NT2/D1 (cell line): ENCODE measurements at regions not wholly inside any gene's neighbourhood (a gene's known extent, or its start where the extent isn't known, plus 50 kb on each side); places are given as distances from the start of the nearest gene placed in this dataset.
"Not testable (repeated sequence)": the region's sequence is repeated elsewhere in the genome, so short reads cannot be mapped to it uniquely, and the experiment has no call there.

Source experiments
- DNase-seq: peaks from one replicate; pipeline ENCODE4 v3.0.0-alpha.2; 2011; ENCODE audit warnings: low read depth, low spot score
- H3K27me3 ChIP-seq: 2 replicates; pipeline ENCODE4 v1.6.0; 2011; ENCODE audit warnings: mild to moderate bottlenecking; ENCODE audit not compliant: insufficient read length, insufficient read depth
- H3K36me3 ChIP-seq: 2 replicates; pipeline ENCODE4 v1.6.1; 2011; ENCODE audit warnings: mild to moderate bottlenecking, low read length, mixed read lengths; ENCODE audit not compliant: insufficient read depth, insufficient read length
- H3K4me1 ChIP-seq: 2 replicates; pipeline ENCODE4 v1.5.1; 2011; ENCODE audit not compliant: insufficient read depth, insufficient read length
- H3K4me3 ChIP-seq: 2 replicates; pipeline ENCODE4 v1.5.1; 2011; ENCODE audit warnings: low read depth; ENCODE audit not compliant: insufficient read length
- H3K9ac ChIP-seq: 2 replicates; pipeline ENCODE4 v1.6.0; 2011; ENCODE audit warnings: low read depth; ENCODE audit not compliant: insufficient read length
- H3K9me3 ChIP-seq: 2 replicates; pipeline ENCODE4 v1.5.1; 2011; ENCODE audit warnings: mild to moderate bottlenecking, low read length; ENCODE audit not compliant: insufficient read depth
- SUZ12 ChIP-seq: IDR thresholded peaks from 2 replicates; pipeline ENCODE4 v1.6.1; 2011; ENCODE audit not compliant: insufficient read length, insufficient read depth; ENCODE audit errors: extremely low read depth
- YY1 ChIP-seq: IDR thresholded peaks from 2 replicates; pipeline ENCODE4 v1.6.1; 2011; ENCODE audit not compliant: insufficient read length, insufficient read depth
- ZNF274 ChIP-seq: IDR thresholded peaks from 2 replicates; pipeline ENCODE4 v1.6.1; 2011; ENCODE audit warnings: mild to moderate bottlenecking, low read depth, low read length

DNA sequence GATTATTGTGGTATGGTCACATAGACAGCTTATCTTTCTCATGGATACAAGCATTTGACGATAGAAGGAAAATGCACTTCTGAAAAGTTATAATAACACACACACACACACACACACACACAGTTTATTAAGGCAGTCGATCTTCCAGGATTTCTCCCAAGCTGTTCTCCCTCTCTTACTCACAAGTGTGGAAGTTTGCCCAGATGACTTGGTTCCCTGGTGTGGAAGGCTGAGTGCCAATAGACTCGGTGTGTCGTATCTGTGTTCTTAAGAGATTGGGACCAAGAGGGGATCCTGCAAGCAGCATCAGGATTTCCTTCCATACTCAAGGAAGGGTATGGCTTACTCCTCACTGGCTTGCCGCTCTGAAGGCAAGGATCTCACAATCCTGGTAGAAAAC lies 279.6 kb downstream of the HS3ST3B1 start:
- Histone ChIP-seq H3K36me3 (no peaks in the 10 kb centered on the region), H3K4me3 (no peak overlapping the region), H3K4me1 (no peaks in the 10 kb centered on the region), H3K9ac (no peak overlapping the region), H3K27me3 (no peaks in the 10 kb centered on the region), H3K9me3 (no peaks in the 10 kb centered on the region)
- TF ChIP-seq SUZ12: no peak
- TF ChIP-seq YY1: no peak
- no peak for TF ChIP-seq ZNF274
- DNase-seq: no peak

- TF ChIP-seq ZNF274: no peak
- TF ChIP-seq SUZ12: no peak
- TF ChIP-seq YY1: no peak
- H3K4me1 ChIP-seq: no peaks in the 10 kb centered on the region
- no peaks in the 10 kb centered on the region for H3K27me3 ChIP-seq
- DNase-seq: peak; percentile 16
- no peaks in the 10 kb centered on the region for H3K9me3 ChIP-seq
- no peak overlapping the region for H3K9ac ChIP-seq
- H3K36me3 ChIP-seq: no peaks in the 10 kb centered on the region
- H3K4me3 ChIP-seq: no peak overlapping the region
Measured at GRCh38 chr17:14579716-14580115, 278.8 kb downstream of the HS3ST3B1 start.

DNA sequence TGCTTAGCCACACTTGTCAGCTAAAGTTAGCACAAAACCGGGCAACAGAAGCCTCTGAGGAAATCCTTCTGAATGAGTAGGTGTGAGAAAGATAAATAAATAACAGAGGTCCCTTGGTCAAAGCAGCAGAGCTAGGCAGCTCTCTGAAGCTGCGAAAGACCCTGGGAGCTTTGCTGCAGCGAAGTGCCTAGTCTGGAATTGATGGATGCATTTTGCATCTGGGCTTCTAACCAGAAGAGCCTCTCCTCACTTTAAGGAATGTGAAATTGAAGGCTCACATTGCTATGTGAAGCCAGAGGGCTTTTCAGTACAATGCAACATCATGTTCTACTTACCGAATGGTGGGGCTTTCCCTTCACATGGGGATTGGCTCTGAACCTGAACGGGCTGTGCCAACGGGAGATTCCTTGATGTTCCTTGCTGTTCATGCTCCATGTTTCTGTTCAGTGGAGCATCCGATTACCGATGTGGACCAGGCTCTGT lies 274.6 kb downstream of the HS3ST3B1 start:
- DNase-seq: no peak
- H3K27me3 ChIP-seq: no peaks in the 10 kb centered on the region
- no peaks in the 10 kb centered on the region for H3K36me3 ChIP-seq
- H3K4me1 ChIP-seq: no peaks in the 10 kb centered on the region
- H3K9ac ChIP-seq: no peak overlapping the region
- TF ChIP-seq YY1 (no peak), SUZ12 (no peak), ZNF274 (no peak)
- H3K9me3 ChIP-seq: no peaks in the 10 kb centered on the region
- H3K4me3 ChIP-seq: no peak overlapping the region

GRCh38 chr17:14560325-14560724 lies 259.4 kb downstream of the HS3ST3B1 start:
- H3K27me3 ChIP-seq, H3K4me3 ChIP-seq, H3K36me3 ChIP-seq, DNase-seq, H3K4me1 ChIP-seq, H3K9ac ChIP-seq, H3K9me3 ChIP-seq: not testable (repeated sequence)

- H3K9ac ChIP-seq: no peak overlapping the region
- no peaks in the 10 kb centered on the region for H3K4me1 ChIP-seq
- TF ChIP-seq SUZ12: no peak
- TF ChIP-seq ZNF274: no peak
- no peak for TF ChIP-seq YY1
- H3K9me3 ChIP-seq: no peaks in the 10 kb centered on the region
- H3K36me3 ChIP-seq: no peaks in the 10 kb centered on the region
- no peaks in the 10 kb centered on the region for H3K27me3 ChIP-seq
- DNase-seq: no peak
- H3K4me3 ChIP-seq: no peak overlapping the region
Measured at GRCh38 chr17:14559264-14560119, 258.6 kb downstream of the HS3ST3B1 start.

DNA sequence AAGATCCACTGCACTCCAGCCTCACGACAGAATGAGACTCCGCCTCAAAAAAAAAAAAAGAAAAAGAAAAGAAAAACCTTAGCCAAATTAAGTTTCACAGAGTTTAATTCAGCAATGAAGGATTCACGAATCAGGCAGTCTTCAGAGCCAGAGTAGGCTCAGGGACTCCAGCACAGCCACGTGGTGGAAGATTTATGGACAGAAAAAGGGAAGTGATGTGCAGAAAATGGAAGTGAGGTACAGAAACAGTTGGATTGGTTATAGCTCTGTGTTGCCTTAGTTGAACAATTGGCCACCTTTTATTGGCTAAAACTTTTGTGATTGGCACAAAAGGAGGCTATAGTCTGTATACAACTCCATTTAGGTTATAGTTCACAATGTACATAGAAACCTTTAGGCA lies 256.6 kb downstream of the HS3ST3B1 start:
- no peak overlapping the region for H3K4me3 ChIP-seq
- no peaks in the 10 kb centered on the region for H3K4me1 ChIP-seq
- H3K36me3 ChIP-seq: no peaks in the 10 kb centered on the region
- DNase-seq: no peak
- no peaks in the 10 kb centered on the region for H3K27me3 ChIP-seq
- H3K9me3 ChIP-seq: no peaks in the 10 kb centered on the region
- H3K9ac ChIP-seq: no peak overlapping the region
- TF ChIP-seq YY1 (no peak), ZNF274 (no peak), SUZ12 (no peak)

- Histone ChIP-seq H3K9ac (no peak overlapping the region), H3K4me1 (no peaks in the 10 kb centered on the region), H3K4me3 (no peak overlapping the region), H3K27me3 (no peaks in the 10 kb centered on the region), H3K36me3 (no peaks in the 10 kb centered on the region), H3K9me3 (no peaks in the 10 kb centered on the region)
- TF ChIP-seq YY1 (no peak), SUZ12 (no peak), ZNF274 (no peak)
- no peak for DNase-seq
Measured at GRCh38 chr17:14553847-14554246, 253.0 kb downstream of the HS3ST3B1 start.
